ENCODE measurements at regions not wholly inside any gene's neighbourhood (a gene's known extent, or its start where the extent isn't known, plus 50 kb on each side); places are given as distances from the start of the nearest gene placed in this dataset.

GRCh38 chr4:186341655-186342054, 75.7 kb downstream of the F11 start:
- Histone ChIP-seq H3K4me3 (no peak overlapping the region), H3K4me1 (no peaks in the 10 kb centered on the region), H3K27me3 (no peaks in the 10 kb centered on the region), H3K9me3 (peaks cover 0 to 10% (median 4%) of the 10 kb centered on the region in 3 donors), H3K27ac (no peak overlapping the region), H3K36me3 (no peaks in the 10 kb centered on the region)
- DNase-seq, result no peak
- TF ChIP-seq, protein P1, sequence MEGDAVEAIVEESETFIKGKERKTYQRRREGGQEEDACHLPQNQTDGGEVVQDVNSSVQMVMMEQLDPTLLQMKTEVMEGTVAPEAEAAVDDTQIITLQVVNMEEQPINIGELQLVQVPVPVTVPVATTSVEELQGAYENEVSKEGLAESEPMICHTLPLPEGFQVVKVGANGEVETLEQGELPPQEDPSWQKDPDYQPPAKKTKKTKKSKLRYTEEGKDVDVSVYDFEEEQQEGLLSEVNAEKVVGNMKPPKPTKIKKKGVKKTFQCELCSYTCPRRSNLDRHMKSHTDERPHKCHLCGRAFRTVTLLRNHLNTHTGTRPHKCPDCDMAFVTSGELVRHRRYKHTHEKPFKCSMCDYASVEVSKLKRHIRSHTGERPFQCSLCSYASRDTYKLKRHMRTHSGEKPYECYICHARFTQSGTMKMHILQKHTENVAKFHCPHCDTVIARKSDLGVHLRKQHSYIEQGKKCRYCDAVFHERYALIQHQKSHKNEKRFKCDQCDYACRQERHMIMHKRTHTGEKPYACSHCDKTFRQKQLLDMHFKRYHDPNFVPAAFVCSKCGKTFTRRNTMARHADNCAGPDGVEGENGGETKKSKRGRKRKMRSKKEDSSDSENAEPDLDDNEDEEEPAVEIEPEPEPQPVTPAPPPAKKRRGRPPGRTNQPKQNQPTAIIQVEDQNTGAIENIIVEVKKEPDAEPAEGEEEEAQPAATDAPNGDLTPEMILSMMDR (IDR thresholded peaks at IDR 0.05), result no peak
- intact Hi-C loops (cut with DNase I; ENCODE audit: low total_unique reads), result no loop called here

Measured in tibial artery (tissue), 4 donors.